ACC112 (cell line): ENCODE measurements at regions not wholly inside any gene's neighbourhood (a gene's known extent, or its start where the extent isn't known, plus 50 kb on each side); places are given as distances from the start of the nearest gene placed in this dataset.
"Not testable (repeated sequence)": the region's sequence is repeated elsewhere in the genome, so short reads cannot be mapped to it uniquely, and the experiment has no call there.

ENCODE experiments used
- H2AFZ ChIP-seq: fragments of 200-600 bp; sonication (generic); one replicate; pipeline ENCODE4 v1.6.0; 2017; ENCODE audit warnings: antibody characterized with exemption, low read length; ENCODE audit not compliant: unreplicated experiment
- H3K27ac ChIP-seq: fragments of 200-600 bp; sonication (generic); 2 replicates; pipeline ENCODE4 v1.5.1; 2014; ENCODE audit warnings: low read depth, mild to moderate bottlenecking, antibody characterized with exemption, low read length, moderate library complexity
- H3K27me3 ChIP-seq: fragments of 200-600 bp; sonication (generic); 2 replicates; pipeline ENCODE4 v1.6.1; 2014; ENCODE audit warnings: mild to moderate bottlenecking, antibody characterized with exemption, low read length, moderate library complexity, mixed read lengths; ENCODE audit not compliant: insufficient read depth
- H3K36me3 ChIP-seq: fragments of 200-600 bp; sonication (generic); 2 replicates; pipeline ENCODE4 v1.6.1; 2016; ENCODE audit warnings: mild to moderate bottlenecking, antibody characterized with exemption, low read length, moderate library complexity, mixed read lengths; ENCODE audit not compliant: insufficient read depth
- H3K4me1 ChIP-seq: fragments of 200-600 bp; sonication (generic); one replicate; pipeline ENCODE4 v1.6.1; 2016; ENCODE audit warnings: low read length, mixed read lengths; ENCODE audit not compliant: insufficient read depth, unreplicated experiment, control insufficient read depth
- H3K4me3 ChIP-seq: fragments of 200-600 bp; sonication (generic); 2 replicates; pipeline ENCODE4 v1.5.1; 2014; ENCODE audit warnings: mild to moderate bottlenecking, low read depth, low read length
- H3K79me2 ChIP-seq: fragments of 200-600 bp; sonication (generic); one replicate; pipeline ENCODE4 v1.6.0; 2016; ENCODE audit warnings: low read length; ENCODE audit not compliant: control insufficient read depth, unreplicated experiment, insufficient read depth

DNA sequence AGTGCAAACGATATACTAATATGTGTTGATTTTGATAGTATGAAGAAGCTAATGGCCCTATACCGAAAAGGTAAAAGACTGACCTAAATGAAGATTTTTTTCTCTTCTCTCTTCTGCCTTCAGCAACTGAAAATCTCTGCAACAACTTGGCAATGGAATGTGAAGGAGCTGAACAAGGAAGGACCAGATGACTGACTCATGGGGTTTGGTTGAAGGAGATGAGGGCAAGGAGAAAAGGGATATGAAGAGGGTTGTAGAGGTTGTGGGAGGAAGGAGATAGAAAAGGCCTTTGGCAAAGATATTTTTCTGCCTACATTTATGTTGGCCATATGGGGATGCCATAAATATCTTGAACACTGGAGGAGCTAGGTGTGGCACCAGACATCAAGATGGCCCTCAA is 129.7 kb upstream of the CHD1 start:
- H3K4me3 ChIP-seq = no peak overlapping the region
- no peaks in the 10 kb centered on the region for H3K79me2 ChIP-seq
- H3K4me1 ChIP-seq = peaks cover 22% of the 10 kb centered on the region
- H3K27me3 ChIP-seq = no peaks in the 10 kb centered on the region
- H2AFZ ChIP-seq = no peak overlapping the region
- H3K36me3 ChIP-seq = no peaks in the 10 kb centered on the region
- H3K27ac ChIP-seq = no peak overlapping the region

DNA sequence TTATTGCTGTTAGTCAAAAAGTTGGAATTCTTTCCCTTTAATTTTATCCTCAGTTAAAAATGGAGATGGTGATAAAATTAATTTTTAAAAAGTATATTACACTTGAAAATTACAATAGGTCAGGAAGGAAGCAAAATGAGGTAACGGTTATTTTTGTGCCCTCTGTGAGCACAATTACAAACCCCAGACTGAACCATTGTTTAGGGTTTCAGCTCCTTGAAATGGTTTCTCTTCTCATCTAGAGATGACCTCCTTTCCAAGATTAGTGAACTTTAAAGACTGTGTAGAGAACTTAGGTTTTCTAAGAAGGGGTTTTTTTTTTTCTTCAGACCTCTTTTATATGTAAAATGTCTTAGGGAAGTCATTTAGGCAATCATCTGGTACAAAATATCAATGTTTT is 126.2 kb upstream of the CHD1 start:
- H3K27ac ChIP-seq = no peak overlapping the region
- H3K27me3 ChIP-seq = no peaks in the 10 kb centered on the region
- H3K4me3 ChIP-seq = no peak overlapping the region
- no peaks in the 10 kb centered on the region for H3K36me3 ChIP-seq
- no peak overlapping the region for H2AFZ ChIP-seq
- H3K4me1 ChIP-seq = no peaks in the 10 kb centered on the region
- no peaks in the 10 kb centered on the region for H3K79me2 ChIP-seq

DNA sequence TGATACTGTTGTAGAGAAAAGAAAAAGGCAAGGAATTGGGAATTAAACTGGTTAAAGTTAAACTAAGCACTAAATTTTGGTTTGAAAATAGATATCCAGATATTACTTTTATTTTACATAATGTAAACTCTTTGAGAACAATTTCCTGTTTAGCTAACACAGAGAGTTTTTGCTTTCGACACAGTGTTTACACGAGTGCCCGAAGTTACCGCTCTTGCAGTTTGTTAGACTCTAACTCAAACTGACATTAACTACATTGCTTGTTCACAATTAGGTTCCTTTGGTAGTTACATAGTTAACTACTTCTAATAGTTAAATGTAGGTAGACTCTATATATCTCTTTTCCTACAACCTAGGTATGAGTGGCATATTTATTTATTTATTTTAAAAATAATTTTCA is 117.1 kb upstream of the CHD1 start:
- no peaks in the 10 kb centered on the region for H3K79me2 ChIP-seq
- H3K4me1 ChIP-seq = no peaks in the 10 kb centered on the region
- no peak overlapping the region for H3K4me3 ChIP-seq
- H3K27me3 ChIP-seq = no peaks in the 10 kb centered on the region
- no peak overlapping the region for H2AFZ ChIP-seq
- H3K27ac ChIP-seq = no peak overlapping the region
- H3K36me3 ChIP-seq = no peaks in the 10 kb centered on the region

DNA sequence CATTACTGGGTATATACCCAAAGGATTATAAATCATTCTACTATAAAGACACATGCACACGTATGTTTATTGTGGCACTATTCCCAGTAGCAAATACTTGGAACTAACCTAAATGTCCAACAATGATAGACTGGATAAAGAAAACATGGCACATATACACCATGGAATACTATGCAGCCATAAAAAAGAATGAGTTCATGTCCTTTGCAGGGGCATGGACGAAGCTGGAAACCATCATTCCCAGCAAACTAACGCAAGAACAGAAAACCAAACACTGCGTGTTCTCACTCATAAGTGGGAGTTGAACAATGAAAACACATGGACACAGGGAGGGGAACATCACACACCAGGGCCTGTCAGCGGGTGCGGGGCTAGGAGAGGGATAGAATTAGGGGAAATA is 114.5 kb upstream of the CHD1 start:
- not testable (repeated sequence) for H3K4me3 ChIP-seq, H2AFZ ChIP-seq, H3K79me2 ChIP-seq, H3K27me3 ChIP-seq, H3K4me1 ChIP-seq, H3K36me3 ChIP-seq, H3K27ac ChIP-seq

DNA sequence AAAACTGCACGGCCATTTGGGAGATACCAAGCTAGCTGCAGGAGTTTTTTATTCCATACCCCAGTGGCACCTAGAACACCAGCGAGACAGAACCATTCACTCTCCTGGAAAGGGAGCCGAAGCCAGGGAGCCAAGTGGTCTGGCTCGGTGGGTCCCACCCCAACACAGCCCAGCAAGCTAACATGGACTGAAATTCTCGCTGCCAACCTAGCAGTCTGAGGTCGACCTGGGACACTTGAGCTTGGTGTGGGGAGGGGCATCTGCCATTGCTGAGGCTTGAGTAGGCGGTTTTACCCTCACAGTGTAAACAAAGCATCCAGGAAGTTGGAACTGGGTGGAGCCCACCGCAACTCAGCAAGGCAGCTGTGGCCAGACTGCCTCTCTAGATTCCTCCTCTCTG is 108.9 kb upstream of the CHD1 start:
- Histone ChIP-seq H3K36me3 (no peaks in the 10 kb centered on the region), H3K4me3 (no peak overlapping the region), H3K27ac (no peak overlapping the region), H3K79me2 (no peaks in the 10 kb centered on the region), H3K27me3 (no peaks in the 10 kb centered on the region), H3K4me1 (peaks cover 12% of the 10 kb centered on the region), H2AFZ (no peak overlapping the region)

DNA sequence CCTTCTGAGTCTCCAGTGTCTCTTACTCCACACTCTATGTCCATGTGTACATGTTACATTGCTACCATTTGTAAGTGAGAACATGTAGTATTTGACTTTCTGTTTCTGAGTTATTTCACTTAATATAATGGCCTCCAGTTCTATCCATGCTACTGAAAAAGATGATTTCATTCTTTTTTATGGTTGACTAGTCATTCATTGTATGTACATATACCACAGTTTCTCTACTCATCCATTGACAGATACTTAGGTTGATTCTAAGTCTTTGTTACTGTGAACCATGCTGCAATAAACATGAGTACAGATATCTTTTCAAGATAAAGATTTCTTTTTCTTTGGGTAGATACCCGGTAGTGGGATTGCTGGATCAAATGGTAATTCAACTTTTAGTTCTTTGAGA is 107.1 kb upstream of the CHD1 start:
- H2AFZ ChIP-seq = no peak overlapping the region
- no peaks in the 10 kb centered on the region for H3K36me3 ChIP-seq
- H3K27ac ChIP-seq = no peak overlapping the region
- no peak overlapping the region for H3K4me3 ChIP-seq
- H3K4me1 ChIP-seq = peaks cover 13% of the 10 kb centered on the region
- H3K27me3 ChIP-seq = no peaks in the 10 kb centered on the region
- H3K79me2 ChIP-seq = no peaks in the 10 kb centered on the region

DNA sequence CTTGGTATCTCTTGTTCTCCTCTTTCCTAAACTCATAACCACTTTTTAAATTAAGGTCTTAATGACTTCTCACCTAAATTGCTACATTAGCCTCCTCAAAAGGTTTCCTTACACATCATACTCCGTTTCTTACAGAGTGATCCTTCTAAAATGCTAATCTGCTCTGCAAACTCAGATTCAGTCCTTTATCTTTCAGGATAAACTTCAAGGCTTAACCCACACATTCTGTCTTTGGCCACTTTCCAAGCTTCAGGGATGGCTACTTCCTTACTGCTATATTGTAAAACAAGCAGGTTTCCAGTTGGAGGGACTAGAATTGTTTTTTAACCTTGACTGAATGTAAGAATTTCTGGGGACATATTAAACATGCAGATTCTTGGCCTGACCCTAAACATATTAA is 105.5 kb upstream of the CHD1 start:
- no peaks in the 10 kb centered on the region for H3K27me3 ChIP-seq
- H2AFZ ChIP-seq = peak overlapping the region; percentile 80
- peaks cover 13% of the 10 kb centered on the region for H3K4me1 ChIP-seq

DNA sequence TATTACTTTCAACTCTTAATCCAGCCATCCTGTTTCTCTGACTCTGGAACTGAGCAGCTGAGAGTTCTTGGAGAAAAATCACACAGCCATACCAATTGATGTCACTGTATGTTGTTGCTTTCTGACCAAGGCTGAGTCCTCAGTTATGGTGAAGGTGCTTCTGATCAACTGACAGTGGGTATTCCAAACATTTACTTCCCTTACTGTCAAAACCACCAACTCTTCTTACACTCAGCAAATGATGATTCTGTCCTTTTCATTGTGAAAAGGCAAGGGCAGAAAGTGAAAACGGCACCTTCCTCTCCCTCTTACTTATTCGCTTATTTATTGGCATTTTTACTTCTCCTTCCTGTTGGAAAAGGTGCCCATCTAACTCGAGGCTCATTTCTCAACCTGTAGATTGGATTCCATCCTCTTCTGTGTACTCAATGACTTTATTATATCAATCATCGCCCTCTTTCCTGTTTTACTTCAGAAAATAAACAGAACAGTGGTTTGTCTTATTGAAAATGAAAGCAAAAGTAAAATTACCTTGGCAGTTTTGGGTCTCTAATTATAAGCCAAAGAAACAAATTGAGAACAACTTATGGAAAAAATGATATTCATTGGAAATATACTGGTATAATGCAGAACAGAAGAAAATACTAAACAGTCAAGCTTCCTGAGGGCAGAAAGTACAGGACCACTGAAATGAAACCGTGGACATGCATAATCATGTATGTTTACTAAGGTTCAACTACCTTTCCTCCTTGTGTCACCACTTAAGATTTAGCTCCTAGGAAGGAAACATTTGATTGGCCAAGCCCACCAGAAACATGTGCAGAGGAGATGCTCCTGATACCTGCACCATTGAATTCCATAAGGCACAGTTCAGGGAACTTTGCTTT is 104.5 kb upstream of the CHD1 start:
- Histone ChIP-seq H3K27ac (peak overlapping the region; percentile 39; the same call in 1 of the 2 replicates), H2AFZ (peak overlapping the region; percentile 98), H3K4me3 (peak overlapping the region; percentile 73)

More for the DNA sequence above, 105.5 kb upstream of the CHD1 start:
- H3K27ac ChIP-seq = no peak overlapping the region
- no peaks in the 10 kb centered on the region for H3K36me3 ChIP-seq
- no peak overlapping the region for H3K4me3 ChIP-seq
- H3K79me2 ChIP-seq = no peaks in the 10 kb centered on the region

DNA sequence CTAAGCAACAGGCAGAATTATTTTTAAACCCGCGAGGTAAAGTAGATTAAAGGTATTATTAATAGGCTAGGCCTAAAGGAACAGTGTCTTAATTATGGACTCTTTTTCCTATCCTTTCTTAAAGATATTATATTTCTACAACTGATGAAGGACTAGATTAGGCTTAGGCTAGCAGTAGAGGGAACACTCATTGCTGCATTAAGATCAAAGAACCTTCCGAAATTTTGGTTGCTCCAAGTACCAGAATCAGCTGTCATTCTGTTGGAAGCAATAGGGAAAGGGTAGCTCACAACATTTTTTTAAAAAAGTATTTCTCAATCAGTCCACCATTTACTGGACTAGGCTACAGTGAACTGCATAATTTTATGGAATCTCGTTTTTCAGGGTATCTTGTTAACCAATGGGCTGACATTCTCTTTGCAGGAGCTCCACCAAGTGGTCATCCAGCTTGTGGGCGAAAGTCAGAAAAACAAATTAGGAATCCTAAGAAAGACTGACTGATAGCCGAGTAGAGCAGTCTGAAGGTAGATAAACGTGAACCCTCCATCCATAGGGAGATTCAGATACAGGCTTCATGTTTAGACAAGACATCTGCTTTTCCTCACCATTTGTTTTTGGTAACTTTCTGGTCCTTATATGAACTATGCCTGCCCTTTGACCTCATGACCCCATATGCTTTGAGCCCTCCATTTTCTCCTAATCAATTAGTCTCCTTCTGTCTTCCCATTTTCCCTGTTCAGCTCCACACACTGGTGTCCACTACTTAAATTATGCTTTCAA is 103.6 kb upstream of the CHD1 start:
- Histone ChIP-seq H3K36me3 (no peaks in the 10 kb centered on the region), H3K4me1 (peaks cover 16% of the 10 kb centered on the region), H3K27me3 (no peaks in the 10 kb centered on the region), H3K79me2 (no peaks in the 10 kb centered on the region), H2AFZ (peak overlapping the region; percentile 98), H3K27ac (peak overlapping the region; percentile 39; the same call in 1 of the 2 replicates), H3K4me3 (peak overlapping the region; percentile 73)

More for the DNA sequence above, 104.5 kb upstream of the CHD1 start:
- Histone ChIP-seq H3K79me2 (no peaks in the 10 kb centered on the region), H3K27me3 (no peaks in the 10 kb centered on the region), H3K4me1 (peaks cover 13% of the 10 kb centered on the region), H3K36me3 (no peaks in the 10 kb centered on the region)

DNA sequence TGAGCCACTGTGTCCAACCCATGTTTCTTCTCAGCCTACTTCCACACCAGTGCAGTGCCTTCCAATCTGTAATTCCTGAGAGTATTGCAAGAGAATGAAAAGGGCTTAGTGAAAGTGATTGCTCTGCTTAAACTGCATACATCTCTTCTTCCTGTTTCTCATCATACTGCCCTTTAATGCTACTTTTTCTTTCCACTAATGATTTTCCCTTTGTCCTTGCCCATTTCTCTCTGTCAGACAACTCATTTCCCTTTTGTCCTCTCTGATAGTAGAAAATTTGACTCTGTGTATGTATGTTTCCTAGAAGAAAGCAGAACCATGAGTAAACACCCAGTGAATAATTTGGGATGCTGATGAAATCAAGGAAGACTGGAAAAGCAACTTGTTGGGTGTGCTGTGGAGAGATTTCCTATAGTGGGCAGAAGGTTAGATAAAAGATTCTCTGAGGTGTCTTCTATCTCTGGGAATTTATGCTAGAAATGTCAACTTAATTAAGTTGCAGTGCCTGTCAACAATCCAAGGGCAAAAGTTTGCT is 102.2 kb upstream of the CHD1 start:
- Histone ChIP-seq H2AFZ (no peak overlapping the region), H3K4me3 (no peak overlapping the region), H3K4me1 (peaks cover 19% of the 10 kb centered on the region), H3K36me3 (no peaks in the 10 kb centered on the region), H3K27ac (no peak overlapping the region), H3K79me2 (no peaks in the 10 kb centered on the region), H3K27me3 (no peaks in the 10 kb centered on the region)
